ENCODE measurements at regions not wholly inside any gene's neighbourhood (a gene's known extent, or its start where the extent isn't known, plus 50 kb on each side); places are given as distances from the start of the nearest gene placed in this dataset.

DNA sequence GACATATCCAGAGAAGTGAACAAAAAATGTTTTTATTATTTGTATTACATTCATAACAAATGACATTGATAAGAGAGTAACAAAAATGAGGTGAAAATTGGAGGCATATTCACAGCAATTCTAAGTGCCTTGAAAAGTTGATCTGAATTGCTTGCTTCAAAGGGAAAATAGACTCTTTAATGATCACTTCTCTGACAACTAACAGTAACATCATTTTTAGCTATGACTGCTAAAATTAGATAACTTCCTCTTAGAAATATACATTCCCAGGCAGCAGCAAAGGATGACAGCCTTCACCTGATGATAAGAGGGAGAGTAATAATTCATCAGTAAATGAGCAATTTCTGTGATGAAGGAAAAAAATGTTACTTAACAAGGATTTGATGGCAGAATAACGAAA lies 472.5 kb downstream of the PCDH10 start:
- TF ChIP-seq, protein P1, sequence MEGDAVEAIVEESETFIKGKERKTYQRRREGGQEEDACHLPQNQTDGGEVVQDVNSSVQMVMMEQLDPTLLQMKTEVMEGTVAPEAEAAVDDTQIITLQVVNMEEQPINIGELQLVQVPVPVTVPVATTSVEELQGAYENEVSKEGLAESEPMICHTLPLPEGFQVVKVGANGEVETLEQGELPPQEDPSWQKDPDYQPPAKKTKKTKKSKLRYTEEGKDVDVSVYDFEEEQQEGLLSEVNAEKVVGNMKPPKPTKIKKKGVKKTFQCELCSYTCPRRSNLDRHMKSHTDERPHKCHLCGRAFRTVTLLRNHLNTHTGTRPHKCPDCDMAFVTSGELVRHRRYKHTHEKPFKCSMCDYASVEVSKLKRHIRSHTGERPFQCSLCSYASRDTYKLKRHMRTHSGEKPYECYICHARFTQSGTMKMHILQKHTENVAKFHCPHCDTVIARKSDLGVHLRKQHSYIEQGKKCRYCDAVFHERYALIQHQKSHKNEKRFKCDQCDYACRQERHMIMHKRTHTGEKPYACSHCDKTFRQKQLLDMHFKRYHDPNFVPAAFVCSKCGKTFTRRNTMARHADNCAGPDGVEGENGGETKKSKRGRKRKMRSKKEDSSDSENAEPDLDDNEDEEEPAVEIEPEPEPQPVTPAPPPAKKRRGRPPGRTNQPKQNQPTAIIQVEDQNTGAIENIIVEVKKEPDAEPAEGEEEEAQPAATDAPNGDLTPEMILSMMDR (IDR thresholded peaks at IDR 0.05; ENCODE audit: insufficient read depth, low read length) = no peak
- TF ChIP-seq GABPA (IDR thresholded peaks at IDR 0.05; ENCODE audit: low read depth) (no peak), POLR2AphosphoS5 (IDR thresholded peaks at IDR 0.05; ENCODE audit: low read depth) (no peak), SPI1 (IDR thresholded peaks at IDR 0.05; ENCODE audit: borderline replicate concordance, low read depth) (no peak)
- TF ChIP-seq, protein P2, sequence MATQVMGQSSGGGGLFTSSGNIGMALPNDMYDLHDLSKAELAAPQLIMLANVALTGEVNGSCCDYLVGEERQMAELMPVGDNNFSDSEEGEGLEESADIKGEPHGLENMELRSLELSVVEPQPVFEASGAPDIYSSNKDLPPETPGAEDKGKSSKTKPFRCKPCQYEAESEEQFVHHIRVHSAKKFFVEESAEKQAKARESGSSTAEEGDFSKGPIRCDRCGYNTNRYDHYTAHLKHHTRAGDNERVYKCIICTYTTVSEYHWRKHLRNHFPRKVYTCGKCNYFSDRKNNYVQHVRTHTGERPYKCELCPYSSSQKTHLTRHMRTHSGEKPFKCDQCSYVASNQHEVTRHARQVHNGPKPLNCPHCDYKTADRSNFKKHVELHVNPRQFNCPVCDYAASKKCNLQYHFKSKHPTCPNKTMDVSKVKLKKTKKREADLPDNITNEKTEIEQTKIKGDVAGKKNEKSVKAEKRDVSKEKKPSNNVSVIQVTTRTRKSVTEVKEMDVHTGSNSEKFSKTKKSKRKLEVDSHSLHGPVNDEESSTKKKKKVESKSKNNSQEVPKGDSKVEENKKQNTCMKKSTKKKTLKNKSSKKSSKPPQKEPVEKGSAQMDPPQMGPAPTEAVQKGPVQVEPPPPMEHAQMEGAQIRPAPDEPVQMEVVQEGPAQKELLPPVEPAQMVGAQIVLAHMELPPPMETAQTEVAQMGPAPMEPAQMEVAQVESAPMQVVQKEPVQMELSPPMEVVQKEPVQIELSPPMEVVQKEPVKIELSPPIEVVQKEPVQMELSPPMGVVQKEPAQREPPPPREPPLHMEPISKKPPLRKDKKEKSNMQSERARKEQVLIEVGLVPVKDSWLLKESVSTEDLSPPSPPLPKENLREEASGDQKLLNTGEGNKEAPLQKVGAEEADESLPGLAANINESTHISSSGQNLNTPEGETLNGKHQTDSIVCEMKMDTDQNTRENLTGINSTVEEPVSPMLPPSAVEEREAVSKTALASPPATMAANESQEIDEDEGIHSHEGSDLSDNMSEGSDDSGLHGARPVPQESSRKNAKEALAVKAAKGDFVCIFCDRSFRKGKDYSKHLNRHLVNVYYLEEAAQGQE (IDR thresholded peaks at IDR 0.05; ENCODE audit: insufficient replicate concordance, low read depth) = no peak
